A673 (cell line): ENCODE measurements at regions not wholly inside any gene's neighbourhood (a gene's known extent, or its start where the extent isn't known, plus 50 kb on each side); places are given as distances from the start of the nearest gene placed in this dataset.

Experiments used
- BruUV-seq: library from RNA; stranded (reverse); fragments of 400-500 nt; replicated peaks from 2 replicates; lab custom pipeline; 2021; lab: Mats Ljungman, UMichigan
- CTCF ChIA-PET: fragments of 300-600 bp; sonication (Branson Sonifier 250); formaldehyde crosslinking; loops from one replicate; lab custom pipeline; 2022; ENCODE audit warnings: antibody characterized with exemption; lab: Charles Lee
- POLR2A ChIA-PET: fragments of 300-600 bp; sonication (Branson Sonifier 250); formaldehyde crosslinking; loops from one replicate; lab custom pipeline; 2022; ENCODE audit warnings: antibody characterized with exemption; ENCODE audit not compliant: low non-redundant PET; lab: Charles Lee
- DNase-seq: peaks from one replicate; pipeline ENCODE4 v3.0.0-alpha.2; 2015; ENCODE audit warnings: low spot score
- H3K27ac ChIP-seq: fragments of 200-600 bp; sonication (generic); 2 replicates; pipeline ENCODE4 v1.5.1; 2016; ENCODE audit warnings: mixed run types, low read depth, mild to moderate bottlenecking, mixed read lengths, antibody characterized with exemption, low read length; ENCODE audit not compliant: poor library complexity, severe bottlenecking
- H3K27me3 ChIP-seq: fragments of 200-600 bp; sonication (generic); replicated peaks from 2 replicates; pipeline ENCODE4 v1.6.1; 2017; ENCODE audit warnings: mixed run types, low read depth, mild to moderate bottlenecking, mixed read lengths, antibody characterized with exemption, low read length; ENCODE audit not compliant: insufficient read depth, poor library complexity
- H3K36me3 ChIP-seq: fragments of 200-600 bp; sonication (generic); 2 replicates; pipeline ENCODE4 v1.6.1; 2016; ENCODE audit warnings: mixed run types, mild to moderate bottlenecking, mixed read lengths, antibody characterized with exemption, low read length; ENCODE audit not compliant: insufficient read depth, poor library complexity, severe bottlenecking
- H3K4me1 ChIP-seq: fragments of 200-600 bp; sonication (generic); 2 replicates; pipeline ENCODE4 v1.6.1; 2017; ENCODE audit warnings: mixed run types, mild to moderate bottlenecking, mixed read lengths, antibody characterized with exemption, low read length; ENCODE audit not compliant: insufficient read depth, poor library complexity, severe bottlenecking
- H3K4me3 ChIP-seq: fragments of 200-600 bp; sonication (generic); 2 replicates; pipeline ENCODE4 v1.5.1; 2016; ENCODE audit warnings: low read depth, mixed run types, mild to moderate bottlenecking, mixed read lengths, low read length; ENCODE audit not compliant: poor library complexity, severe bottlenecking
- H3K9me3 ChIP-seq: fragments of 200-600 bp; sonication (generic); 2 replicates; pipeline ENCODE4 v1.6.1; 2016; ENCODE audit warnings: mixed run types, low read depth, mild to moderate bottlenecking, mixed read lengths, antibody characterized with exemption, low read length; ENCODE audit not compliant: poor library complexity, severe bottlenecking
- CTCF ChIP-seq: fragments of 300-800, 200-600 bp; sonication (generic); conservative IDR thresholded peaks from 2 replicates; pipeline ENCODE4 v1.5.1; 2017; ENCODE audit warnings: low read depth, mild to moderate bottlenecking, antibody characterized with exemption, low read length, moderate library complexity, mixed read lengths
- EZH2 ChIP-seq: fragments of 200-600 bp; sonication (generic); IDR thresholded peaks from 2 replicates; pipeline ENCODE4 v1.6.1; 2017; ENCODE audit warnings: borderline replicate concordance, low read depth, mild to moderate bottlenecking, mixed read lengths, antibody characterized with exemption, low read length; ENCODE audit not compliant: poor library complexity, severe bottlenecking
- intact Hi-C: fragments of 100-400 bp; cut with micrococcal nuclease; formaldehyde crosslinking; loops from one replicate; pipeline ENCODE4 v1.10.0; 2022; ENCODE audit not compliant: unreplicated experiment

DNA sequence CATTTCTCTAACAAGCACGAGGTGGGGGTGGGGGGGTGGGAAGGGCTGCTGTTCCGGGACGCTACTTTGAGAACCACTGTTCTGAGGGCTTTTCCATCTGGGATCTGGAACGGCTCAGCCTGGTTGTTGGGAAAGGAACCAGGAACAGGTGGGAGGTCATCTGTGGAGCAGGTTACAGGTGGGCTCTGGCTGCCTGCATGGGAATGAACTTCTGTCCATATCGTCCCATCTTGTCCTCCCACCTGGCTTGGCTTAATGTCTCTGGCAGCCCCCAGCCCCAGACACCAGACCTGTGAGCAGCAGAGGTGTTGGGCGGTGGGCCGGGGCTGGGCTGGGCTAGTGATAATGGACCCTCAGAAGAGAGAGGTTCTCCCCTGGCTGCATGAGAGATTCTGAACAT, 69.4 kb upstream of the TARDBP start:
- no TSS peak for BruUV-seq
- Histone ChIP-seq H3K4me3 (no peak overlapping the region), H3K4me1 (peaks cover 54% of the 10 kb centered on the region), H3K27ac (peak overlapping the region; percentile 49), H3K9me3 (no peaks in the 10 kb centered on the region), H3K27me3 (no peaks in the 10 kb centered on the region), H3K36me3 (no peaks in the 10 kb centered on the region)
- intact Hi-C loops: loop anchor here (2.0 kb wide), 1 partner anchor 428 kb away; no protein-coding TSS in a partner anchor
- CTCF ChIA-PET: no interaction called here
- no peak for DNase-seq
- TF ChIP-seq EZH2: no peak
- TF ChIP-seq CTCF: no peak
- POLR2A ChIA-PET: no interaction called here

DNA sequence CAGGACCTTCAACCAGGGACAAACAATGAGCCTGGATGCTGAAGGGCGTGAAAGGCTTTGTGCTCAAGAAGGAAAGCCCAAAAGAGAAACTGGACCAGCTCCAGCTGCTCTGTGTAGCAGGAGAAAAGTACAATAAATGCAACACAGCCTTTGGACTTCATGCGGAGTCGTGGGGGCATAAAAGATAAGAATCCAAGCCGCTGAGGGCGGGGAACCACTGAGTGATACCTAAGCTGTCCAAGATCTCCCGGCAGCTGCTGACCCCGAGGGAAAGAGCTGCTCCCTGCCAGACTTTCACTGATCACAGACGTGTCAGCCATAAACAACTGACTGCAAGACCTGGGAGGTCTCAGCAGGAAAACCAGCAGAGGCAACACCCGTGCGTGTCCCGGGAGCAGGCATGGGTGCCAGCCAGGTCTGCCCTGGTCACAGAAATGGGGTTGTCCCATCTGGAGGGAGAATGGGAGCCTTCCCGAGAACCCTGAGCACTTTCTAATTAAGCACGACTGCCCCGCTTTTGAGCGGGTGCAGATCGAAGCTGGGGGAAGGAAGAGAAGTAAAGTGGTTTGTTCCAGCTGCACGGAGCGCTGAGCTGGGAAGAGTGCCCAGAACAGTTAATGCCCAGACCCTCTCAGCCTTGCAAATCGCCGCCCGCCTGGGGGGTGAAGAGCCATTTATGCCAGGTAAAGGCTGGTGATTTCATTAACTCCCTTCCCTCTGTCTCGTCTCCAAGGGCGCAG, 68.3 kb upstream of the TARDBP start:
- ChIA-PET POLR2A (no interaction called here), CTCF (no interaction called here)
- Histone ChIP-seq H3K27me3 (no peaks in the 10 kb centered on the region), H3K36me3 (no peaks in the 10 kb centered on the region), H3K27ac (peak overlapping the region; percentile 62), H3K9me3 (no peaks in the 10 kb centered on the region), H3K4me3 (peak overlapping the region; percentile 32), H3K4me1 (peaks cover 54% of the 10 kb centered on the region)
- peak; percentile 49 for DNase-seq
- TF ChIP-seq CTCF (no peak), EZH2 (no peak)
- intact Hi-C loops: loop anchor here (2.0 kb wide), 1 partner anchor 429 kb away; no protein-coding TSS in a partner anchor
- BruUV-seq: no TSS peak

- POLR2A ChIA-PET: no interaction called here
- no peaks in the 10 kb centered on the region for H3K36me3 ChIP-seq
- DNase-seq: no peak
- BruUV-seq: no TSS peak
- no peak overlapping the region for H3K4me3 ChIP-seq
- peaks cover 38% of the 10 kb centered on the region for H3K4me1 ChIP-seq
- TF ChIP-seq CTCF: no peak
- no peak for TF ChIP-seq EZH2
- peak overlapping the region; percentile 7 for H3K27ac ChIP-seq
- intact Hi-C loops: no loop called here
- no peaks in the 10 kb centered on the region for H3K9me3 ChIP-seq
- CTCF ChIA-PET: no interaction called here
- H3K27me3 ChIP-seq: no peaks in the 10 kb centered on the region
These were observed 66.4 kb upstream of the TARDBP start for GRCh38 chr1:10945991-10946509.
